ENCODE measurements at regions not wholly inside any gene's neighbourhood (a gene's known extent, or its start where the extent isn't known, plus 50 kb on each side); places are given as distances from the start of the nearest gene placed in this dataset.
"Not testable (repeated sequence)": the region's sequence is repeated elsewhere in the genome, so short reads cannot be mapped to it uniquely, and the experiment has no call there.

DNA sequence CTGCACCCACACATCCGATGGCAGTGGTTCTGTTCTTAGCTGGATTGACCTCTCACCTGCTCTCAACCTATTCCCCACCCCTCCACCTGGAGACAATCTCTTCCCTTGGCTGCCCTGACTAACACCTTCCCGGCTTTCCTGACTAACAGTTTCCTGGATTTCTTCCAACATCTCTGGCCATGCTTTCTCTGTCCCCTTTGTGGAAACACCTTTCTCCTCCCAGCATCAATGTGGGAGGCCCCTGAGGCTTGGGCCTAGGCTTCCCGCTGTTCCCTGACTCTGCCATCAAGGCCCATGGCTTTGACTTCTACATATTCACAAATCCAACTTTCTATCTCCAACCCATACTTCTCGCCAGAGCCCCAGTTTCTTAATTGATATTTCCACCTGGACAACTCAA, 142.8 kb upstream of the ATP2B2 start:
- intact Hi-C loops (cut with DNase I, micrococcal nuclease) = no loop called here
- no peak for DNase-seq
- ATAC-seq = no peak

DNA sequence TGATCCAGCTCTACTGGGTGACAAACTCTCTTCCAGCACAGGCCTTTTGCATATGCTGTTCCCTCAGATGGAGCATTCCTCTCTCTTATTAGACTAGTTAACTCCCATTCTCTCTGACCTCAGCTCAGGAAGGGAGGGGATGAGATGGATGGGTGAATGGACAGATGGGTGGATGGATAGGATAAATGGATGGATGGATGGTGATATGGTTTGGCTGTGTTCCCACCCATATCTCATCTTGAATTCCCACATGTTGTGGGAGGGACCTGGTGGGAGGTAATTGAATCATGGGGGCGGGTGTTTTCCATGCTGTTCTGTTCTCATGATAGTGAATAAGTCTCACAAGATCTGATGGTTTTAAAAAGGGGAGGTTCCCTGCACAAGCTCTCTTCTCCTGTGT, 144.1 kb upstream of the ATP2B2 start:
- DNase-seq; ATAC-seq; intact Hi-C loops (cut with DNase I, micrococcal nuclease): not testable (repeated sequence)

GRCh38 chr3:10651506-10651905, 146.1 kb upstream of the ATP2B2 start:
- DNase-seq (no peak), ATAC-seq (no peak)
- intact Hi-C loops (cut with DNase I, micrococcal nuclease) = no loop called here

DNA sequence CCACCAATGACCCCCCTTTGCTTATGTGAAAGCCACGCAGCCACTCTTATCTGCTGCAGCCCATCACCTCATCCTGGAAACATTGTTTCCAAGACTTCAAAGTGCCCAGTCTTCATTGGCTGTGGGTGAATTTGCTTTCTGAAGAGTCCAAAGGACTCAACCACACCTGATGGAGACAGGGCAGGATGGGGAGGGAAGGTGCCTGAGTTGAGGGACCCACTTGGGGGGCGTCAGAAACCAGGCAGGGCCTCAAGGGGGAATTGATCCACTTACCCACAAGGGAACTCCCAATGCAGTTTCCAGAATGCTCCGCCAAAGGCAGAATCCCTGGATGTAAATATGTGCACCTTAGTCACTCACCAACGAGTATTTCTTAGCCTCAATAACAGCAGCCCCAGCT, 147.9 kb upstream of the ATP2B2 start:
- intact Hi-C loops (cut with DNase I, micrococcal nuclease) = no loop called here
- DNase-seq (no peak), ATAC-seq (no peak)

GRCh38 chr3:10653866-10654611, 148.7 kb upstream of the ATP2B2 start:
- intact Hi-C loops (cut with DNase I, micrococcal nuclease) = no loop called here

GRCh38 chr3:10655105-10655504, 149.7 kb upstream of the ATP2B2 start:
- ATAC-seq (no peak), DNase-seq (no peak)
- intact Hi-C loops (cut with DNase I, micrococcal nuclease) = no loop called here

More at GRCh38 chr3:10653866-10654611, 148.7 kb upstream of the ATP2B2 start:
- no peak for ATAC-seq
- no peak for DNase-seq

- DNase-seq; intact Hi-C loops (cut with DNase I, micrococcal nuclease); ATAC-seq: not testable (repeated sequence)
These were observed 152.0 kb upstream of the ATP2B2 start for GRCh38 chr3:10657339-10657738.

GRCh38 chr3:10665592-10665991, 150.4 kb upstream of the SLC6A11 start:
- intact Hi-C loops (cut with DNase I, micrococcal nuclease) = no loop called here
- ATAC-seq (no peak), DNase-seq (no peak)

DNA sequence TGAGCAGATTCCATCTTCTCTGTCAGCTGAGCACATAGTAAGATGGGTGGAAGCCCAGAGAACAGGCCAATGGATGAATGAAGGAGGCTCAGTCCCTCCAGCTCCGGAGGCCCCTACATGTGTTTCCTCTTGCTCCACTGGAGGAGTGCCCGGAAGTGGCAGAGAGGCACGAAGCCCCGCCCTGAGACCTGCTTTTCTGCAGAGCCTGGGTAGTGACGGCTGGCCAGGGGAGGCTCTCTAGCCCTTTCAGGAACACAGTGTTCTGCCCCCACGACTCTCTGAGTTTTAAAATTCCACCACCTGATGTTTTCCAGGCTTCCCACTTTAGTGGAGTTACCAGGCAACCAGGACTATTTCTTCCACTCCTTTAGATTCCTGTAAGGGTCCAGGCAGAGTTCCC, 149.4 kb upstream of the SLC6A11 start:
- intact Hi-C loops (cut with DNase I, micrococcal nuclease) = no loop called here
- peak; percentile 48 for ATAC-seq
- peak; percentile 21 to 38 for DNase-seq

DNA sequence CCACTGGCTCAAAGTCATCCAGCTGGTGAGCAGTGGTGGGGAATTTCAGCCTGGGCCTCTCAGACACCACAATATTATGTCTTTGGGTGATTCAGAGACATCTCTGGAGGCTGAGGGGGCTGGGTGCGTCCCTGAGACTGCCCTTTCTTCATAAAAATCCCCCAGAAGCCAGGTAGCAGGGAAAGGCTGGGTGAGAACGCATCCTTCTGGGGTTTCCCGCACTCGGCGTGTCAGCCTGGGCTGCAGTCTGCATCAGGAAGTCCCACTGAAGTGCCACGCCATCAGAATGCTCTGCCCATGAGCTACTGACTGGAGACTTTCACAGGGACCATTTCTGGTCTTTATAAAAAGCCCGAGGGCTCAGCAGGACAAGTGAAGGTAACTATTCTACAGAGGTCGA, 148.8 kb upstream of the SLC6A11 start:
- no peak for ATAC-seq
- no peak for DNase-seq
- intact Hi-C loops (cut with DNase I, micrococcal nuclease) = no loop called here

GRCh38 chr3:10667901-10668476, 148.0 kb upstream of the SLC6A11 start:
- intact Hi-C loops (cut with DNase I, micrococcal nuclease) = no loop called here
- DNase-seq (no peak), ATAC-seq (no peak)

DNA sequence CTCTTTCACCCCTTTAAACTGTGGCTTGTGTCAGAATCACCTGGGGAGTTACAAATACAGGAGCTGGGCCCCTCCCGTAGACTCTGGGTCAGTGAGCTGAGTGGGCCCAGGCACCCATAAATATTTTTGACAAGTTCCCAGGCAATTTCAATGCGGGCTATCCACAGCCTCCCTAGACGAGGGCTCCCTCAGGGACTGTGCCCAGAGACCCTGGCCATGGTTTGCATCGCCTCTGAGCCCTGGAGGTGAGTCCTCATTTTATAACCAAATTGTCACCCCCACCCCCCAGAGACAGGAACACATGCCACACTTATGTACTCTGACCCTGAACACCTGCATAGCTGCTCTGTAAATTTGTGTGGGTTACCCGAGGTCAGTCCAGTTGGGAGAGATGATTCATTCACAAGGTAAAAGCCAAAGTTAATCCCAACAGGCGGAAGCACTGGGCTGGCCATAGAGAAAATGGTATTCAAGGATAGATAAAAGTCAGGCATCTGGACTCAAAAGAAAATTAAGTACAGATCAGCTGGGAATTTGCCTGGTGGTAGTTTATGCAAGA, 146.5 kb upstream of the SLC6A11 start:
- DNase-seq = no peak
- no peak for ATAC-seq
- intact Hi-C loops (cut with DNase I, micrococcal nuclease) = no loop called here

- intact Hi-C loops (cut with DNase I, micrococcal nuclease) = no loop called here
These were observed 143.6 kb upstream of the SLC6A11 start for GRCh38 chr3:10672422-10672821.

GRCh38 chr3:10674578-10674977, 141.4 kb upstream of the SLC6A11 start:
- DNase-seq (no peak), ATAC-seq (no peak)
- intact Hi-C loops (cut with DNase I, micrococcal nuclease) = no loop called here

More at GRCh38 chr3:10672422-10672821, 143.6 kb upstream of the SLC6A11 start:
- DNase-seq (no peak), ATAC-seq (no peak)

DNA sequence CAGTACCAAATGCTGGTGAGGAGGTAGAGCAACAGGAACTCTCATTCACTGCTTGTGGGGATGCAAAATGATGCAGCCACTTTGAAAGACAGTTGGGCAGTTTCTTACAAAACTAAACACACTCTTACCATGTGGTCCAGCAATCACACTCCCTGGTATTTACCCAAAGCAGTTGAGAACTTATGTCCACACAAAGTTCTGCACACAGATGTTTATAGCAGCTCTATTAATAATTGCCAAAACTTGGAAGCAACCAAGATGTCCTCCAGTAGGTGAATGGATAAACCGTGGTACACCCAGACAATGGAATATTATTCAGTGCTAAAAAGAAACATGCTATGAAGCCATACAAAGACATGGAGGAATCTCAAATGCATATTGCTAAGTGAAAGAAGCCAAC, 139.1 kb upstream of the SLC6A11 start:
- DNase-seq = no peak
- no peak for ATAC-seq
- intact Hi-C loops (cut with DNase I, micrococcal nuclease) = no loop called here

DNA sequence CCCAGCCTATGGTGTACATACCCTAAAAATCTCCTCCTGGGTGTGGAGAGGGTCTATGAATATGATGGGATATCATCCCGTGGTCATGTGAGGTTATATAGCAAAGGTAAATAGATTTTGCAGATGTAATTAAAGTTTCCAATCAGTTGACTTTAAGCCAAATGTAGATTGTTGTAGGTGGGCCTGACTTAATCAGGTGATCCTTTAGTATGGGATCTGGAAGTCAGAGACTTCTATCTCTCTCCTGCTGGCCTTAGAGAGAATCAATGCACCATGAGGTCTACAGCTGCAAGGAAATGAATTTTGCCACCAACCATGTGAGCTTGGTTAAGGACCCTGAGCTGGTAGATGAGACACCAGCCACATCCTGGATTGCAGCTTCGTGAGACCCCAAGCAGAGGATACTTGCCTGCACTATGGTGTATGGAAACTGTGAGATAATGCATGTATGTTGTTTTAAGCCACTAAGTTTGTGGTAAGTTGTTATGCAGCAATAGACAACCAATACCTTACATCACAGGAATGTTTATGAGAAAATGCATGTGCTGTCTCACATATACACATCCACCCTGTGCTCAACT, 137.1 kb upstream of the SLC6A11 start:
- intact Hi-C loops (cut with DNase I, micrococcal nuclease) = no loop called here
- ATAC-seq (no peak), DNase-seq (no peak)

GRCh38 chr3:10680796-10681195, 135.2 kb upstream of the SLC6A11 start:
- intact Hi-C loops (cut with DNase I, micrococcal nuclease) = no loop called here
- ATAC-seq = no peak

GRCh38 chr3:10682692-10683091, 133.3 kb upstream of the SLC6A11 start:
- ATAC-seq = no peak
- DNase-seq = no peak
- intact Hi-C loops (cut with DNase I, micrococcal nuclease) = no loop called here

More at GRCh38 chr3:10680796-10681195, 135.2 kb upstream of the SLC6A11 start:
- no peak for DNase-seq

GRCh38 chr3:10683106-10683505, 132.9 kb upstream of the SLC6A11 start:
- ATAC-seq (no peak), DNase-seq (no peak)
- intact Hi-C loops (cut with DNase I, micrococcal nuclease) = no loop called here

GRCh38 chr3:10688126-10688525, 127.9 kb upstream of the SLC6A11 start:
- intact Hi-C loops (cut with DNase I, micrococcal nuclease) = no loop called here
- DNase-seq = no peak
- no peak for ATAC-seq
